H1 (cell line): ENCODE measurements at regions not wholly inside any gene's neighbourhood (a gene's known extent, or its start where the extent isn't known, plus 50 kb on each side); places are given as distances from the start of the nearest gene placed in this dataset.

Experiments
- CTCF ChIA-PET: fragments of 300-600 bp; sonication (Branson Sonifier 250); formaldehyde crosslinking; loops from one replicate; lab custom pipeline; 2021; ENCODE audit not compliant: partially characterized antibody; lab: Charles Lee
- POLR2A ChIA-PET: fragments of 300-600 bp; sonication (Branson Sonifier 250); formaldehyde crosslinking; loops from one replicate; lab custom pipeline; 2021; ENCODE audit warnings: inconsistent platforms; ENCODE audit not compliant: partially characterized antibody; lab: Charles Lee
- DNase-seq, 2 experiments: peaks; one replicate each; pipeline versions ENCODE4 v3.0.0 to v3.0.0-alpha.2; 2010 to 2022; ENCODE audit warnings: low spot score in 2 of 2, low read depth in 1 of 2, mixed read lengths in 1 of 2
- FAIRE-seq: peaks from 2 replicates; lab custom pipeline; 2011; peaks lifted over from hg19 to GRCh38; lab: Jason Lieb, UNC
- H2AFZ ChIP-seq: 2 replicates; pipeline ENCODE4 v1.8.1; 2012; ENCODE audit warnings: low read length, inconsistent platforms
- H2AK5ac ChIP-seq: 2 replicates; pipeline ENCODE4 v1.6.1; 2013; ENCODE audit warnings: low read depth, low read length
- H2BK120ac ChIP-seq: replicated peaks from 2 replicates; pipeline ENCODE3; 2013; ENCODE audit warnings: low read depth, low read length, inconsistent platforms
- H2BK12ac ChIP-seq: 2 replicates; pipeline ENCODE4 v1.6.1; 2013; ENCODE audit warnings: low read depth, low read length
- H2BK15ac ChIP-seq: 2 replicates; pipeline ENCODE4 v1.6.1; 2013; ENCODE audit warnings: low read length
- H2BK20ac ChIP-seq: 2 replicates; pipeline ENCODE4 v1.6.1; 2013; ENCODE audit warnings: low read length
- H2BK5ac ChIP-seq: 2 replicates; pipeline ENCODE4 v1.6.1; 2013; ENCODE audit warnings: low read depth, low read length
- H3K14ac ChIP-seq: 2 replicates; pipeline ENCODE4 v1.6.1; 2013; ENCODE audit warnings: inconsistent platforms; ENCODE audit not compliant: insufficient read length
- H3K18ac ChIP-seq: 2 replicates; pipeline ENCODE4 v1.6.1; 2013; ENCODE audit warnings: low read length; ENCODE audit errors: extremely low read depth
- H3K23ac ChIP-seq: 2 replicates; pipeline ENCODE4 v1.6.1; 2013; ENCODE audit warnings: inconsistent platforms; ENCODE audit not compliant: insufficient read length
- H3K23me2 ChIP-seq: 2 replicates; pipeline ENCODE4 v1.6.1; 2013; ENCODE audit warnings: low read depth, low read length
- H3K27ac ChIP-seq: 2 replicates; pipeline ENCODE4 v1.6.1; 2011; ENCODE audit warnings: low read depth, low read length, inconsistent platforms
- H3K27me3 ChIP-seq, 4 experiments: replicated peaks in 1 of 4; 1 replicate in 1 of 4; 2 replicates in 3 of 4; pipeline versions ENCODE4 v1.6.1 to v1.8.1; 2011 to 2013; ENCODE audit warnings: low read length in 3 of 4, mild to moderate bottlenecking in 3 of 4, inconsistent platforms in 2 of 4, mixed read lengths in 2 of 4, moderate library complexity in 1 of 4; ENCODE audit not compliant: control insufficient read depth in 3 of 4, insufficient read depth in 3 of 4; ENCODE audit errors: extremely low read depth in 1 of 4
- H3K36me3 ChIP-seq, 4 experiments: 2 replicates each; pipeline versions ENCODE4 v1.6.1 to v1.8.1; 2011 to 2013; ENCODE audit warnings: mild to moderate bottlenecking in 4 of 4, low read length in 3 of 4, moderate library complexity in 2 of 4, control low read depth in 1 of 4, inconsistent platforms in 1 of 4; ENCODE audit not compliant: insufficient read depth in 4 of 4, control insufficient read depth in 2 of 4
- H3K4ac ChIP-seq: replicated peaks from 2 replicates; pipeline ENCODE3; 2013; ENCODE audit warnings: low read length, low read depth, mixed read lengths, inconsistent platforms; ENCODE audit not compliant: insufficient read length
- H3K4me1 ChIP-seq, 4 experiments: replicated peaks in 1 of 4; 1 replicate in 1 of 4; 2 replicates in 3 of 4; pipeline versions ENCODE4 v1.6.1 to v1.8.1; 2011 to 2013; ENCODE audit warnings: low read length in 3 of 4, inconsistent platforms in 2 of 4, mixed read lengths in 1 of 4; ENCODE audit not compliant: insufficient read depth in 4 of 4, control insufficient read depth in 3 of 4
- H3K4me2 ChIP-seq, 2 experiments: 2 replicates each; pipeline versions ENCODE4 v1.6.1 to v1.8.1; 2011 to 2013; ENCODE audit warnings: low read depth in 2 of 2, low read length in 2 of 2, control low read depth in 1 of 2, inconsistent platforms in 1 of 2, mild to moderate bottlenecking in 1 of 2; ENCODE audit not compliant: insufficient read depth in 1 of 2
- H3K4me3 ChIP-seq, 4 experiments: fragments of 200-600, 300-600 bp in 1 of 4; sonication (generic), shearing (Covaris generic), sonication (Bioruptor Twin) in 1 of 4; 2 replicates each; pipeline versions ENCODE4 v1.5.1 to v1.8.1; 2011 to 2016; ENCODE audit warnings: low read length in 4 of 4, low read depth in 3 of 4, control low read depth in 2 of 4, inconsistent platforms in 2 of 4, mild to moderate bottlenecking in 2 of 4, mixed read lengths in 1 of 4, moderate library complexity in 1 of 4; ENCODE audit not compliant: insufficient read depth in 2 of 4; ENCODE audit errors: extremely low read depth in 1 of 4
- H3K56ac ChIP-seq: replicated peaks from 2 replicates; pipeline ENCODE3; 2013; ENCODE audit warnings: low read depth, mild to moderate bottlenecking, mixed read lengths, low read length, inconsistent platforms; ENCODE audit not compliant: insufficient read length
- H3K79me1 ChIP-seq: 2 replicates; pipeline ENCODE4 v1.6.1; 2013; ENCODE audit warnings: low read depth, low read length, control low read depth
- H3K79me2 ChIP-seq, 2 experiments: 2 replicates each; pipeline versions ENCODE4 v1.6.1 to v1.8.1; 2012 to 2013; ENCODE audit warnings: low read length in 2 of 2, mild to moderate bottlenecking in 2 of 2, inconsistent platforms in 1 of 2; ENCODE audit not compliant: insufficient read depth in 2 of 2, control insufficient read depth in 1 of 2
- H3K9ac ChIP-seq, 4 experiments: replicated peaks in 1 of 4; 1 replicate in 1 of 4; 2 replicates in 3 of 4; pipeline versions ENCODE4 v1.6.1 to v1.8.1; 2011 to 2013; ENCODE audit warnings: low read depth in 3 of 4, low read length in 3 of 4, control low read depth in 2 of 4, mild to moderate bottlenecking in 2 of 4, moderate library complexity in 2 of 4, inconsistent platforms in 1 of 4; ENCODE audit errors: extremely low read depth in 1 of 4
- H3K9me3 ChIP-seq, 2 experiments: 2 replicates each; pipeline versions ENCODE4 v1.6.1 to v1.8.1; 2012 to 2013; ENCODE audit warnings: mild to moderate bottlenecking in 2 of 2, moderate library complexity in 2 of 2, control low read depth in 1 of 2, inconsistent platforms in 1 of 2, low read depth in 1 of 2, low read length in 1 of 2, mixed read lengths in 1 of 2; ENCODE audit not compliant: insufficient read depth in 2 of 2
- H4K20me1 ChIP-seq, 2 experiments: replicated peaks in 1 of 2; 2 replicates each; pipeline versions ENCODE3 to v1.8.1; 2011 to 2013; ENCODE audit warnings: inconsistent platforms in 2 of 2, low read length in 2 of 2, mild to moderate bottlenecking in 1 of 2; ENCODE audit not compliant: insufficient read depth in 2 of 2, control insufficient read depth in 1 of 2
- H4K5ac ChIP-seq: 2 replicates; pipeline ENCODE4 v1.6.1; 2013; ENCODE audit warnings: low read length, low read depth, mixed read lengths, inconsistent platforms; ENCODE audit not compliant: insufficient read length
- H4K8ac ChIP-seq: 2 replicates; pipeline ENCODE4 v1.8.0; 2013; ENCODE audit warnings: mild to moderate bottlenecking, moderate library complexity, low read length, inconsistent platforms; ENCODE audit not compliant: insufficient read depth; ENCODE audit errors: extremely low read depth
- H4K91ac ChIP-seq: replicated peaks from 2 replicates; pipeline ENCODE3; 2013; ENCODE audit warnings: low read length, mixed read lengths, inconsistent platforms; ENCODE audit not compliant: insufficient read length
- BRCA1 ChIP-seq: IDR thresholded peaks from 2 replicates; pipeline ENCODE4 v1.6.1; 2012; ENCODE audit warnings: low read depth, low read length, improper control_type of control experiment
- CTBP2 ChIP-seq: IDR thresholded peaks from 2 replicates; pipeline ENCODE4 v1.7.0; 2011; ENCODE audit warnings: borderline replicate concordance, mild to moderate bottlenecking, moderate library complexity, mixed read lengths, low read length; ENCODE audit not compliant: insufficient read depth, insufficient read length
- GTF2F1 ChIP-seq: IDR thresholded peaks from 2 replicates; pipeline ENCODE4 v1.6.1; 2012; ENCODE audit warnings: low read depth, low read length, improper control_type of control experiment, borderline replicate concordance
- WGBS, 2 experiments: shearing (Covaris generic) in 1 of 2; methylation state at CpG; one replicate each; pipeline versions ENCODE4 v1.1.6 to v1.1.7; 2013 to 2015; ENCODE audit warnings: low lambda C conversion rate in 2 of 2, mixed read lengths in 2 of 2, inconsistent platforms in 1 of 2, low coverage in 1 of 2, missing lambda C conversion rate in 1 of 2; ENCODE audit not compliant: insufficient replicate concordance in 2 of 2, insufficient coverage in 1 of 2, insufficient read length in 1 of 2; ENCODE audit errors: extremely low coverage in 1 of 2, missing lambda C conversion rate in 1 of 2; 5-methylcytosine and 5-hydroxymethylcytosine counted together
- TF ChIP-seq, protein P1 (sequence below): IDR thresholded peaks from 2 replicates; pipeline ENCODE4 v1.6.1; 2012; ENCODE audit warnings: low read length, inconsistent platforms

- Histone ChIP-seq H2AFZ (peak overlapping the region; percentile 57; the same call in 1 of the 2 replicates), H3K79me1 (no peaks in the 10 kb centered on the region), H3K36me3 (no peaks in the 10 kb centered on the region), H3K4me3 (no peak overlapping the region), H2BK120ac (no peak overlapping the region), H4K91ac (no peak overlapping the region), H4K5ac (no peak overlapping the region), H3K27ac (no peak overlapping the region), H3K9ac (no peak overlapping the region), H4K8ac (no peak overlapping the region), H3K4ac (no peak overlapping the region), H2BK5ac (no peak overlapping the region), H3K23me2 (no peaks in the 10 kb centered on the region), H2BK12ac (no peak overlapping the region), H3K9me3 (no peaks in the 10 kb centered on the region), H2BK15ac (no peak overlapping the region), H3K18ac (no peak overlapping the region), H3K4me1 (no peaks in the 10 kb centered on the region), H4K20me1 (no peaks in the 10 kb centered on the region), H3K56ac (no peak overlapping the region), H3K27me3 (0 out of 7 replicates have a peak, but pooled peaks cover 0 to 3% (median 0%) of the 10 kb centered on the region in 4 experiments), H3K4me2 (no peak overlapping the region), H2AK5ac (no peak overlapping the region)
- FAIRE-seq, result no peak
- CTCF ChIA-PET, result no interaction called here
- no peak for DNase-seq
- 85% methylated on average over 3 of the region's 3 CpGs; no CpG with 5 or more reads in 1 of the 2 experiments for WGBS, 2 experiments
- no peak for TF ChIP-seq BRCA1
- TF ChIP-seq, protein P1, sequence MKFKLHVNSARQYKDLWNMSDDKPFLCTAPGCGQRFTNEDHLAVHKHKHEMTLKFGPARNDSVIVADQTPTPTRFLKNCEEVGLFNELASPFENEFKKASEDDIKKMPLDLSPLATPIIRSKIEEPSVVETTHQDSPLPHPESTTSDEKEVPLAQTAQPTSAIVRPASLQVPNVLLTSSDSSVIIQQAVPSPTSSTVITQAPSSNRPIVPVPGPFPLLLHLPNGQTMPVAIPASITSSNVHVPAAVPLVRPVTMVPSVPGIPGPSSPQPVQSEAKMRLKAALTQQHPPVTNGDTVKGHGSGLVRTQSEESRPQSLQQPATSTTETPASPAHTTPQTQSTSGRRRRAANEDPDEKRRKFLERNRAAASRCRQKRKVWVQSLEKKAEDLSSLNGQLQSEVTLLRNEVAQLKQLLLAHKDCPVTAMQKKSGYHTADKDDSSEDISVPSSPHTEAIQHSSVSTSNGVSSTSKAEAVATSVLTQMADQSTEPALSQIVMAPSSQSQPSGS, result no peak
- no peak for TF ChIP-seq CTBP2
- TF ChIP-seq GTF2F1, result no peak
- TF ChIP-seq, all 59 proteins: peak for 0
- no peak overlapping the region for H3K14ac ChIP-seq
- POLR2A ChIA-PET, result no interaction called here
- H3K23ac ChIP-seq, result no peak overlapping the region
- H3K79me2 ChIP-seq, result no peaks in the 10 kb centered on the region
- H2BK20ac ChIP-seq, result no peak overlapping the region
These were observed 1359.6 kb downstream of the FSCB start for GRCh38 chr14:43147485-43147884.
